ENCODE measurements at regions not wholly inside any gene's neighbourhood (a gene's known extent, or its start where the extent isn't known, plus 50 kb on each side); places are given as distances from the start of the nearest gene placed in this dataset.

- TF ChIP-seq EZH2 (IDR thresholded peaks at IDR 0.05; ENCODE audit: insufficient read depth, poor library complexity, severe bottlenecking) (no peak), EZH2phosphoT487 (IDR thresholded peaks at IDR 0.05; ENCODE audit: insufficient read depth, low read depth) (no peak)
Observed at GRCh38 chr3:43790060-43790459, 99.3 kb downstream of the ABHD5 start.

Measured in GM23248 (cell line).